HEK293 (cell line): ENCODE measurements at regions not wholly inside any gene's neighbourhood (a gene's known extent, or its start where the extent isn't known, plus 50 kb on each side); places are given as distances from the start of the nearest gene placed in this dataset.
"Not testable (repeated sequence)": the region's sequence is repeated elsewhere in the genome, so short reads cannot be mapped to it uniquely, and the experiment has no call there.

Experiments used
- CTCF ChIA-PET: fragments of 350-600 bp; formaldehyde crosslinking; extraction: SDS; loops from one replicate; lab custom pipeline; 2021; ENCODE audit warnings: antibody characterized with exemption; lab: Yijun Ruan, JAX
- POLR2A ChIA-PET: fragments of 300-600 bp; formaldehyde crosslinking; extraction: SDS; loops from one replicate; lab custom pipeline; 2020; ENCODE audit warnings: antibody characterized with exemption, inconsistent platforms; lab: Yijun Ruan, JAX
- H3K27ac ChIP-seq: fragments of 200-500 bp; sonication (Bioruptor generic); 2 replicates; pipeline ENCODE4 v1.5.1; 2014; ENCODE audit warnings: low read depth, low read length, control low read depth, inconsistent platforms; ENCODE audit errors: extremely low read depth
- H3K36me3 ChIP-seq, 2 experiments: fragments of 200-500 bp in 1 of 2; sonication (Bioruptor generic) in 1 of 2; 1 replicate in 1 of 2; 2 replicates in 1 of 2; pipeline ENCODE4 v1.5.1; 2014 to 2017; ENCODE audit warnings: inconsistent platforms in 2 of 2, low read length in 2 of 2; ENCODE audit not compliant: control insufficient read depth in 2 of 2, insufficient read depth in 1 of 2
- H3K4me1 ChIP-seq: fragments of 200-500 bp; sonication (Bioruptor generic); 2 replicates; pipeline ENCODE4 v1.5.1; 2014; ENCODE audit warnings: mild to moderate bottlenecking, low read length, inconsistent platforms; ENCODE audit not compliant: control insufficient read depth, insufficient read depth
- H3K4me3 ChIP-seq: 2 replicates; pipeline ENCODE4 v1.5.1; 2011; ENCODE audit warnings: low read depth, mild to moderate bottlenecking, control low read depth, low read length, moderate library complexity
- H3K9me3 ChIP-seq: fragments of 200-500 bp; sonication (Bioruptor generic); 2 replicates; pipeline ENCODE4 v1.5.1; 2014; ENCODE audit warnings: low read depth, low read length, inconsistent platforms; ENCODE audit not compliant: control insufficient read depth, insufficient read depth
- IKZF3 ChIP-seq: fragments of 450-650 bp; IDR thresholded peaks from 2 replicates; pipeline ENCODE4 v1.5.0; 2018; ENCODE audit warnings: missing biosample characterization, mild to moderate bottlenecking, missing genetic modification characterization, moderate library complexity
- KLF10 ChIP-seq: fragments of 450-650 bp; IDR thresholded peaks from 2 replicates; pipeline ENCODE4 v1.5.1; 2018; ENCODE audit warnings: missing biosample characterization, mild to moderate bottlenecking, missing genetic modification characterization
- MYNN ChIP-seq: fragments of 450-650 bp; formaldehyde crosslinking; IDR thresholded peaks from 2 replicates; pipeline ENCODE4 v1.5.1; 2016; ENCODE audit warnings: missing biosample characterization, missing genetic modification characterization, borderline replicate concordance
- SETDB1 ChIP-seq: IDR thresholded peaks from one replicate; pipeline ENCODE4 v1.6.1; 2017; ENCODE audit warnings: mild to moderate bottlenecking, low read length, moderate library complexity, mixed read lengths; ENCODE audit not compliant: insufficient read length
- TRIM28 ChIP-seq: IDR thresholded peaks from 2 replicates; pipeline ENCODE4 v1.6.1; 2011; ENCODE audit warnings: low read length, control low read depth, borderline replicate concordance
- YY2 ChIP-seq: fragments of 450-650 bp; formaldehyde crosslinking; IDR thresholded peaks from 2 replicates; pipeline ENCODE4 v1.5.1; 2016; ENCODE audit warnings: missing biosample characterization, missing genetic modification characterization
- ZBTB48 ChIP-seq: fragments of 450-650 bp; formaldehyde crosslinking; IDR thresholded peaks from 2 replicates; pipeline ENCODE4 v1.5.1; 2016; ENCODE audit warnings: missing biosample characterization, missing genetic modification characterization
- ZBTB8A ChIP-seq: fragments of 450-650 bp; formaldehyde crosslinking; IDR thresholded peaks from 2 replicates; pipeline ENCODE4 v1.5.1; 2016; ENCODE audit warnings: missing biosample characterization, missing genetic modification characterization
- ZEB2 ChIP-seq: fragments of 450-650 bp; formaldehyde crosslinking; IDR thresholded peaks from 2 replicates; pipeline ENCODE4 v1.5.1; 2016; ENCODE audit warnings: missing biosample characterization, missing genetic modification characterization
- ZNF112 ChIP-seq: fragments of 450-650 bp; formaldehyde crosslinking; IDR thresholded peaks from 2 replicates; pipeline ENCODE4 v1.5.0; 2017; ENCODE audit warnings: missing biosample characterization, missing genetic modification characterization
- ZNF184 ChIP-seq: fragments of 450-650 bp; IDR thresholded peaks from 2 replicates; pipeline ENCODE4 v1.5.1; 2018; ENCODE audit warnings: missing biosample characterization, mild to moderate bottlenecking, missing genetic modification characterization
- ZNF202 ChIP-seq: fragments of 450-650 bp; formaldehyde crosslinking; IDR thresholded peaks from 2 replicates; pipeline ENCODE4 v1.5.1; 2016; ENCODE audit warnings: missing biosample characterization, missing genetic modification characterization, borderline replicate concordance
- ZNF211 ChIP-seq: fragments of 450-650 bp; formaldehyde crosslinking; IDR thresholded peaks from 2 replicates; pipeline ENCODE4 v1.5.1; 2016; ENCODE audit warnings: low read depth, missing biosample characterization, missing genetic modification characterization
- ZNF23 ChIP-seq: fragments of 450-650 bp; formaldehyde crosslinking; IDR thresholded peaks from 2 replicates; pipeline ENCODE4 v1.5.1; 2016; ENCODE audit warnings: missing biosample characterization, missing genetic modification characterization, borderline replicate concordance
- ZNF239 ChIP-seq: fragments of 450-650 bp; formaldehyde crosslinking; IDR thresholded peaks from 2 replicates; pipeline ENCODE4 v1.5.1; 2016; ENCODE audit warnings: missing biosample characterization, missing genetic modification characterization
- ZNF302 ChIP-seq: fragments of 450-650 bp; formaldehyde crosslinking; IDR thresholded peaks from 2 replicates; pipeline ENCODE4 v1.5.1; 2016; ENCODE audit warnings: missing biosample characterization, missing genetic modification characterization, low read depth
- ZNF416 ChIP-seq: fragments of 450-650 bp; formaldehyde crosslinking; IDR thresholded peaks from 2 replicates; pipeline ENCODE4 v1.5.1; 2016; ENCODE audit warnings: missing biosample characterization, missing genetic modification characterization
- ZNF488 ChIP-seq: fragments of 450-650 bp; formaldehyde crosslinking; IDR thresholded peaks from 2 replicates; pipeline ENCODE4 v1.5.1; 2016; ENCODE audit warnings: missing biosample characterization, missing genetic modification characterization
- ZNF514 ChIP-seq: fragments of 450-650 bp; formaldehyde crosslinking; IDR thresholded peaks from 2 replicates; pipeline ENCODE4 v1.5.1; 2016; ENCODE audit warnings: missing biosample characterization, missing genetic modification characterization
- ZNF544 ChIP-seq: fragments of 450-650 bp; formaldehyde crosslinking; IDR thresholded peaks from 2 replicates; pipeline ENCODE4 v1.5.0; 2017; ENCODE audit warnings: missing biosample characterization, missing genetic modification characterization
- ZNF585B ChIP-seq: fragments of 450-650 bp; formaldehyde crosslinking; IDR thresholded peaks from 2 replicates; pipeline ENCODE4 v1.5.1; 2016; ENCODE audit warnings: missing biosample characterization, missing genetic modification characterization
- TF ChIP-seq, protein P1 (sequence below): fragments of 450-650 bp; formaldehyde crosslinking; IDR thresholded peaks from 2 replicates; pipeline ENCODE4 v1.5.1; 2016; ENCODE audit warnings: missing biosample characterization, missing genetic modification characterization
- TF ChIP-seq, protein P2 (sequence below): fragments of 450-650 bp; formaldehyde crosslinking; IDR thresholded peaks from 2 replicates; pipeline ENCODE4 v1.5.0; 2017; ENCODE audit warnings: missing biosample characterization, missing genetic modification characterization, borderline replicate concordance

- TF ChIP-seq ZNF585B (peak; percentile 91), TRIM28 (peak; percentile 38; the same call in 1 of the 2 replicates), SETDB1 (peak; percentile 53)
- CTCF ChIA-PET, H3K4me1 ChIP-seq, H3K4me3 ChIP-seq, H3K27ac ChIP-seq, H3K36me3 ChIP-seq, POLR2A ChIA-PET, H3K9me3 ChIP-seq: not testable (repeated sequence)
These were observed 626.4 kb downstream of the TLE1 start for GRCh38 chr9:81062995-81063394.

DNA sequence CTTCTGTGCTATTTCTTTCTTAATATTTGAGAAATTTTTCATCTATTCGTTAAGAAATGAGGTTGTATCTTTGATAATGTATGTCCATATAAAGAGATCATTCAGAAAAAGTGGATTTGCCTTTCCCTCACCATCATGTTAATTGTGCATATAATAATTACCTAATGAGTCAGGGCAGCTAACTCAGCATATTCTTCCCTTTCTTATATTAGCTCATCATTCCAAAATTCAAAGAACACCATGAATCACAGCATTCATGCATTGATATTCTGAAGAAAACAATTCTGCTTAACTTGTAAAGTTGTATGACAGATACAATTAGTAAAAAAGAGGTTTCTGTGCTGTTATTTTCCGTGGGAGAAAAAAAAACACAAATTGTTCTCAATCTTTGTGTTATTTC, 630.6 kb downstream of the TLE1 start:
- no peaks in the 10 kb centered on the region for H3K9me3 ChIP-seq
- CTCF ChIA-PET: no interaction called here
- no peak overlapping the region for H3K27ac ChIP-seq
- no peaks in the 10 kb centered on the region for H3K36me3 ChIP-seq
- no peaks in the 10 kb centered on the region for H3K4me1 ChIP-seq
- no peak overlapping the region for H3K4me3 ChIP-seq
- TF ChIP-seq ZNF416: no peak
- TF ChIP-seq ZNF112 (tag by site-specific recombination): no peak
- no peak for TF ChIP-seq ZNF544 (tag by site-specific recombination)
- no peak for TF ChIP-seq ZNF488 (tag by site-specific recombination)
- TF ChIP-seq ZNF23 (tag by site-specific recombination): no peak
- no peak for TF ChIP-seq IKZF3 (tag by site-specific recombination)
- TF ChIP-seq YY2: no peak
- no peak for TF ChIP-seq ZNF302
- TF ChIP-seq, protein P1, sequence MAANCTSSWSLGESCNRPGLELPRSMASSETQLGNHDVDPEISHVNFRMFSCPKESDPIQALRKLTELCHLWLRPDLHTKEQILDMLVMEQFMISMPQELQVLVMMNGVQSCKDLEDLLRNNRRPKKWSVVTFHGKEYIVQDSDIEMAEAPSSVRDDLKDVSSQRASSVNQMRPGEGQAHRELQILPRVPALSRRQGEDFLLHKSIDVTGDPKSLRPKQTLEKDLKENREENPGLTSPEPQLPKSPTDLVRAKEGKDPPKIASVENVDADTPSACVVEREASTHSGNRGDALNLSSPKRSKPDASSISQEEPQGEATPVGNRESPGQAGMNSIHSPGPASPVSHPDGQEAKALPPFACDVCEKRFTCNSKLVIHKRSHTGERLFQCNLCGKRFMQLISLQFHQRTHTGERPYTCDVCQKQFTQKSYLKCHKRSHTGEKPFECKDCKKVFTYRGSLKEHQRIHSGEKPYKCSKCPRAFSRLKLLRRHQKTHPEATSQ (tag by site-specific recombination): no peak
- no peak for TF ChIP-seq MYNN (tag by site-specific recombination)
- TF ChIP-seq ZBTB8A: no peak
- no peak for TF ChIP-seq ZNF211
- TF ChIP-seq ZEB2: no peak
- TF ChIP-seq ZBTB48: no peak
- TF ChIP-seq ZNF202 (tag by site-specific recombination): no peak
- TF ChIP-seq, protein P2, sequence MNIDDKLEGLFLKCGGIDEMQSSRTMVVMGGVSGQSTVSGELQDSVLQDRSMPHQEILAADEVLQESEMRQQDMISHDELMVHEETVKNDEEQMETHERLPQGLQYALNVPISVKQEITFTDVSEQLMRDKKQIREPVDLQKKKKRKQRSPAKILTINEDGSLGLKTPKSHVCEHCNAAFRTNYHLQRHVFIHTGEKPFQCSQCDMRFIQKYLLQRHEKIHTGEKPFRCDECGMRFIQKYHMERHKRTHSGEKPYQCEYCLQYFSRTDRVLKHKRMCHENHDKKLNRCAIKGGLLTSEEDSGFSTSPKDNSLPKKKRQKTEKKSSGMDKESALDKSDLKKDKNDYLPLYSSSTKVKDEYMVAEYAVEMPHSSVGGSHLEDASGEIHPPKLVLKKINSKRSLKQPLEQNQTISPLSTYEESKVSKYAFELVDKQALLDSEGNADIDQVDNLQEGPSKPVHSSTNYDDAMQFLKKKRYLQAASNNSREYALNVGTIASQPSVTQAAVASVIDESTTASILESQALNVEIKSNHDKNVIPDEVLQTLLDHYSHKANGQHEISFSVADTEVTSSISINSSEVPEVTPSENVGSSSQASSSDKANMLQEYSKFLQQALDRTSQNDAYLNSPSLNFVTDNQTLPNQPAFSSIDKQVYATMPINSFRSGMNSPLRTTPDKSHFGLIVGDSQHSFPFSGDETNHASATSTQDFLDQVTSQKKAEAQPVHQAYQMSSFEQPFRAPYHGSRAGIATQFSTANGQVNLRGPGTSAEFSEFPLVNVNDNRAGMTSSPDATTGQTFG: no peak
- TF ChIP-seq KLF10 (tag by site-specific recombination): no peak
- no peak for TF ChIP-seq ZNF514 (tag by site-specific recombination)
- TF ChIP-seq ZNF184 (tag by site-specific recombination): no peak
- no peak for TF ChIP-seq ZNF239 (tag by site-specific recombination)
- POLR2A ChIA-PET: no interaction called here
